Peyer's patch (tissue), 4 donors: ENCODE measurements at regions not wholly inside any gene's neighbourhood (a gene's known extent, or its start where the extent isn't known, plus 50 kb on each side); places are given as distances from the start of the nearest gene placed in this dataset.

ENCODE experiments used
- DNase-seq, 3 donors: peaks; one replicate each; pipeline ENCODE4 v3.0.0-alpha.2; 2017 to 2019
- H3K27ac ChIP-seq, 4 donors: fragments of 200-600 bp; sonication (generic); one replicate each; pipeline ENCODE4 v1.5.1; 2016 to 2019
- H3K27me3 ChIP-seq, 2 donors: fragments of 200-600 bp; sonication (generic); one replicate each; pipeline ENCODE4 v1.5.1; 2019
- H3K36me3 ChIP-seq, 3 donors: fragments of 200-600 bp; sonication (generic); one replicate each; pipeline ENCODE4 v1.5.1; 2016 to 2019
- H3K4me1 ChIP-seq, 4 donors: fragments of 200-600 bp; sonication (generic); one replicate each; pipeline ENCODE4 v1.5.1; 2016 to 2019
- H3K4me3 ChIP-seq, 4 donors: fragments of 200-600 bp; sonication (generic); 1 replicate in 3 of 4; 2 replicates in 1 of 4; pipeline ENCODE4 v1.5.1; 2016 to 2019; ENCODE audit warnings: mild to moderate bottlenecking in 1 of 4
- H3K9me3 ChIP-seq, 4 donors: fragments of 200-600 bp; sonication (generic); one replicate each; pipeline ENCODE4 v1.5.1; 2016 to 2019; ENCODE audit warnings: mild to moderate bottlenecking in 1 of 4
- CTCF ChIP-seq, 6 experiments: fragments of 450-650 bp in 4 of 6; fragments of 200-600 bp in 2 of 6; sonication (generic) in 1 of 6; IDR thresholded peaks; one replicate each; pipeline ENCODE4 v1.5.1; 2017 to 2019; ENCODE audit warnings: antibody characterized with exemption in 6 of 6, mild to moderate bottlenecking in 3 of 6, moderate library complexity in 1 of 6
- POLR2A ChIP-seq, 2 donors: fragments of 450-650 bp; IDR thresholded peaks; one replicate each; pipeline ENCODE4 v1.5.1; 2017; ENCODE audit warnings: antibody characterized with exemption in 2 of 2, mild to moderate bottlenecking in 2 of 2, moderate library complexity in 2 of 2

GRCh38 chr2:23112517-23112916 lies 272.5 kb upstream of the KLHL29 start:
- H3K27me3 ChIP-seq: no peaks in the 10 kb centered on the region
- DNase-seq: no peak
- H3K4me3 ChIP-seq: no peak overlapping the region
- TF ChIP-seq POLR2A (IDR thresholded peaks at IDR 0.05) (no peak), CTCF (IDR thresholded peaks at IDR 0.05) (no peak)
- no peak overlapping the region for H3K27ac ChIP-seq
- H3K9me3 ChIP-seq: no peaks in the 10 kb centered on the region
- H3K4me1 ChIP-seq: no peaks in the 10 kb centered on the region
- H3K36me3 ChIP-seq: no peaks in the 10 kb centered on the region

DNA sequence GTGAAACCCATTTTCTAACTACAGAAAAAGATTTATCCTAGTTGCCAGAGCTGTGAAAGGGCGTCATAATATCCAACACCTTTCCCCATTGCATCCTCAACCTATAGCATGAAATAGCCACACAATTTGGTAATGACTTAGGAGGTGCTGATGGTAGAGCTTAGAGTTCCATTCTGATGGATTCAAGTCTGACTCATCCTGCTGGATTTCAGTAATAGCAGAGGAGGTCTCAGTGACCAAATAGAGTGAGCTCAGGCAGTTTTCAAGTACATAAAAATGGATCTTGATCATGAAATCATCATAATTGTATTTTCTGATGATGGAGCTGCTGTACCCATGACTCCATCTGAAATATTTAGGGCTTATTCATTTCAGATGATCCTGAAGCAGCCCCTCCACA lies 270.7 kb upstream of the KLHL29 start:
- DNase-seq: no peak
- Histone ChIP-seq H3K36me3 (no peaks in the 10 kb centered on the region), H3K9me3 (no peaks in the 10 kb centered on the region), H3K4me1 (peaks cover 0 to 4% (median 0%) of the 10 kb centered on the region in 4 donors), H3K4me3 (no peak overlapping the region), H3K27me3 (no peaks in the 10 kb centered on the region), H3K27ac (no peak overlapping the region)
- TF ChIP-seq POLR2A (IDR thresholded peaks at IDR 0.05): no peak
- no peak for TF ChIP-seq CTCF (IDR thresholded peaks at IDR 0.05)

GRCh38 chr2:23118313-23118712 lies 266.7 kb upstream of the KLHL29 start:
- H3K27me3 ChIP-seq: no peaks in the 10 kb centered on the region
- TF ChIP-seq CTCF (IDR thresholded peaks at IDR 0.05): no peak
- H3K27ac ChIP-seq: no peak overlapping the region
- no peak overlapping the region for H3K4me3 ChIP-seq
- H3K36me3 ChIP-seq: no peaks in the 10 kb centered on the region
- peaks cover 0 to 20% (median 2%) of the 10 kb centered on the region in 4 donors for H3K4me1 ChIP-seq
- H3K9me3 ChIP-seq: no peaks in the 10 kb centered on the region
- DNase-seq: no peak

GRCh38 chr2:23118894-23119293 lies 266.1 kb upstream of the KLHL29 start:
- TF ChIP-seq CTCF (IDR thresholded peaks at IDR 0.05) (peak in 1 of 6 experiments; percentile 10), POLR2A (IDR thresholded peaks at IDR 0.05) (no peak)
- Histone ChIP-seq H3K36me3 (no peaks in the 10 kb centered on the region), H3K9me3 (no peaks in the 10 kb centered on the region), H3K4me1 (peaks cover 0 to 20% (median 2%) of the 10 kb centered on the region in 4 donors), H3K27ac (peak overlapping the region in 1 of 4 donors; percentile 44), H3K4me3 (no peak overlapping the region), H3K27me3 (no peaks in the 10 kb centered on the region)
- DNase-seq: peak in 2 of 3 donors; percentile 68 to 73

- Histone ChIP-seq H3K36me3 (no peaks in the 10 kb centered on the region), H3K27ac (no peak overlapping the region), H3K4me1 (peaks cover 0 to 20% (median 2%) of the 10 kb centered on the region in 4 donors), H3K4me3 (no peak overlapping the region), H3K9me3 (no peaks in the 10 kb centered on the region), H3K27me3 (no peaks in the 10 kb centered on the region)
- TF ChIP-seq CTCF (IDR thresholded peaks at IDR 0.05): no peak
- TF ChIP-seq POLR2A (IDR thresholded peaks at IDR 0.05): no peak
- DNase-seq: no peak
These were observed 264.8 kb upstream of the KLHL29 start for GRCh38 chr2:23120161-23120560.
